ENCODE measurements at regions not wholly inside any gene's neighbourhood (a gene's known extent, or its start where the extent isn't known, plus 50 kb on each side); places are given as distances from the start of the nearest gene placed in this dataset.

DNA sequence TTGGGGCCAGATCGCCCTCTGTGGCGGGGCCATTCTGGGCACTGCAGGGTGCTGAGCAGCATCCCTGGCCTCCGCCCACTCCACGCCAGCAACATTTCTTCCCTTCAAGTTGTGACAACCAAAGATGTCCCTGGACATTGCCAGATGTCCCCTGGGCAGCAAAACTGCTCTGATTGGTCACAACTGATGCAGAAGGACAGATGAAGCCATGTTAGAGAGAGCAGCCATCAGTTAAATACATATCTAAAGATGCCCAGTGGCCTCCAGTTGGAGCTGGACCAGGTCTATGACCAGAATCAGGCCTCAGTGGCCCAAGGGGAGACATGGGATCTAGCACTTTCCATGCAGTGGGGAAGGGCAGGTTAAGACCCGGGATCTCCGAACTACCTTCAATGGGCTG lies 125.7 kb downstream of the PTPRS start:
- DNase-seq = no peak

DNA sequence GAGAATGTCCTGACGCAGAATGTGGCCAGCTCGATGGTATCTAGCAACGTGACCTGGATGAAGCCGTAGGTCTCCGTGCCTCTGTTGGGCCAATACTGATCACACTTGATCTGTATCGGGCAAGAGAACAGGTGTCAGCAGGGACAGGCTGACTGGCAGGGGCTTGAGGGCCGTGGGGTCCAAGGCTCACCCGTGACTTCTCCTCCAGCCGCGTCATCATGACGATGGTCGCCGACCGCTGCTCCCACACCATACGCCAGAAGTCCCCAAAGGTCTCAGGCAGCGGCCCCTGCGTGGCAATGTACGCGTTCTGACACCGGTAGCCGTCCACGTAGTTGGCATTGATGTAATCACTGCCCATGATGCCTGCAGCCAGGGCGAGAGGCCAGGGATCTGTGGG lies 126.2 kb downstream of the PTPRS start:
- DNase-seq = no peak

DNA sequence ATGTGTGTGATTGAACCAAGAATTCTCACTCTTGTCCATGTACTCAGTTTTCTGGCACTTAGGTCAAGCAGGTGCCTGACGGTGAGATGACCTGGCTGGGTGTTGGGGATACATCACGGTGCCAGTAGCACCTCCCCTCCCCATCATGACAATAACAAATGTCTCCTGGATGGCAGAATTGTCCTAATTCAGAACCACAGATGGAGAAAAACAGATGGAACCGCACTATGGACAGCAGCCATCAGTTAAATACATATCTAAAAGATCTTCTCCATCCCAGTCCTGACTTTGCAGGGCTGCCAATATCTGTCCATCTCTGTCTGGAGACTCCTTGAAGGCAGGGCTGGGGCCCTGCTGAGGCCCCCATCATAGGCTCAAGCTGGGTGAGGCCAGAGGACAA lies 126.9 kb downstream of the PTPRS start:
- no peak for DNase-seq

DNA sequence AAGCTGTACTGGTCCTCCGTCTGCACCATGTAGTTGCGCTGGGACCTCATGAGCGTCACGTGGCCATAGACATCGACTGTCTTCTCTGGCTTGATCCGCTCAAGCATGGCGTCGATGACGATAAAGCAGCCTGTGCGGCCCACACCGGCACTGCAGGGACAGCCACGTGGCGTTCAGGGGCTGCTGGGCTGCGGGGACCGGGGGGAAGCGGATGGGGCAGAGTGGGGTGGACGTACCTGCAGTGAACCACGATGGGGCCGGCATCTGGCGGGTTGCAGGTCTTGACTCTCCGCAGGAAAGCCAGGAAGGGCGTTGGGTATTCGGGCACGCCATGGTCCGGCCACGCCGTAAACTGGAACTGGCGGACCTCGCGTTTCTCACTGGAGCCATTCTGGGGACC lies 128.5 kb downstream of the PTPRS start:
- no peak for DNase-seq

DNA sequence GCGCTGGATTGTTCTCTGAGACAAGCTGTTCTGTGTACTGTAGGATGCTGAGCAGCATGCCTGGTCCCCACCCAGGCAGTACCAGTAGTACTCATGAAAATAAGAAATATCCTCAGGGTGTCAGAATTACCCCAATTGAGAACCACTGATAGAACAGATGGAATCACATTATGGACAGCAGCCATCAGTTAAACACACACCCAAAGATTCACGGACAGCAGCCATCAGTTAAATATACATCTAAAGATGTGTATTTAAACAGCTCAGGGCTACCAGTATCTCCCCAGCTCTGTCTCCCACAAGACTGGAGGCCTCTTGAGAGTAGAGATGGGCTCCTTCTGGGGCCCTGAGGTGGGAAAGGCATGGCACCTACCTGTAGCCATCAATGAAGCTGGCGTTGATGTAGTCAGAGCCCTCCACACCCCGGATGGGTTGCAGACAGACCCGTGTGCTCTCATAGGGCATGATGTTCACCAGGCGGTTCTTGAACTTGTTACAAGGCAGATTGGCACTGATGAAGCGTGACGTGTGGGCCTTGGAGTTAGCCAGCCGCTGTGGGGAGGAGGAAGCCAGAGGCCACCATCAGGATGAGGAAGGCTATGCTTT lies 129.3 kb downstream of the PTPRS start:
- DNase-seq = no peak

DNA sequence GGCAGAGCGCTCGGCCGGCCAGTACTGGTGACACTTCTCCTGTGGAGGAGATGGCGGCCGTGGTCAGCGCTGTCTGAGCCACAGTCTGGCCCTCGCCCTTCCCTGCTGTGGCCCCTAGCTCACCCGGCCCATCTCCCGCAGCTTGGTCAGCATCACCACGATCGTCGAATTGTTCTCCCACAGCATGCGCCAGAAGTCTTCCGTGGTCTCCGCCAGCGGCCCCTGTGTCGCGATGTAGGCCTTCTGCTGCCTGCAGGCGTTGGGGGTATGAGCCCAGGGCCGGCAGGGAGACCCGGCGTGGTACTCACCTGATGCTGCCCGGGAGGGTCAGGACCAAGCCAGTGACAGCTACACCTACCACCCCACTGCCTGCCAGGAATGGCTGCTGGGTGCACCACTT lies 130.1 kb downstream of the PTPRS start:
- DNase-seq = no peak

DNA sequence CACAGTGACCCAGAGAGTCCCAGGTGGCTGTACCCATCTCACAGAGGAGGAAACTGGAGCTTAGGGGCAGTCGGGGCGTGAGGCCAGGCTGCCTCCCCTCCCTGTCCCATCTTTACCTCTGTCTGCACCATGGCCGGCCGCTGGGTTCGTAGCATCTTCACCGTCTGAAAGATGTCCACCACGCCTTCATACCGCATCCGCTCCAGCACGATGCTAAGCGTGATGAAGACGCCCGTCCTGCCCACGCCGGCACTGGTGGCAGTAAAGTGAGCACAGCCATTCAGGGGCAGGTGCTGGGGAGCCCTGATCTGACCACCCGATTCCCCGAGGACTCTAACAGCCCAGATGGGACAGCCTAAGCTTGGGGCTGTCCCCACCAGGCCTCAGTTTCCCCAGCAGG lies 132.8 kb downstream of the PTPRS start:
- DNase-seq = no peak

DNA sequence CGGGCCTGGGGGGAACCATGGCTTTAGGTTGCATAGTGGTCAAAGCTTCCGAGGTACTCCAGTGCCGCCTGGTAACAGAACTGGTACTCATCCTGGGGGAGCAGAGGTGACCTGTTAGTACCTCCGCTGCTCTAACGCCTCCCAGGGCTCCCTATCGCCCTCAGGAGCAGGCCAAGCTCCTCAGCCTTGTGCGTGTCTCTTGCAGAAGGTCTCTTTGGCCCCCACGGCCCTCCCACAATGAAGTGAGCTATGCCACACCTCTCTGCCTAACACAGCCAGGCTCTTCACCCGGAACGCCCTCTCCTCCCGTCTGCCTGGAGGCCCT lies 133.9 kb downstream of the PTPRS start:
- DNase-seq = no peak

DNA sequence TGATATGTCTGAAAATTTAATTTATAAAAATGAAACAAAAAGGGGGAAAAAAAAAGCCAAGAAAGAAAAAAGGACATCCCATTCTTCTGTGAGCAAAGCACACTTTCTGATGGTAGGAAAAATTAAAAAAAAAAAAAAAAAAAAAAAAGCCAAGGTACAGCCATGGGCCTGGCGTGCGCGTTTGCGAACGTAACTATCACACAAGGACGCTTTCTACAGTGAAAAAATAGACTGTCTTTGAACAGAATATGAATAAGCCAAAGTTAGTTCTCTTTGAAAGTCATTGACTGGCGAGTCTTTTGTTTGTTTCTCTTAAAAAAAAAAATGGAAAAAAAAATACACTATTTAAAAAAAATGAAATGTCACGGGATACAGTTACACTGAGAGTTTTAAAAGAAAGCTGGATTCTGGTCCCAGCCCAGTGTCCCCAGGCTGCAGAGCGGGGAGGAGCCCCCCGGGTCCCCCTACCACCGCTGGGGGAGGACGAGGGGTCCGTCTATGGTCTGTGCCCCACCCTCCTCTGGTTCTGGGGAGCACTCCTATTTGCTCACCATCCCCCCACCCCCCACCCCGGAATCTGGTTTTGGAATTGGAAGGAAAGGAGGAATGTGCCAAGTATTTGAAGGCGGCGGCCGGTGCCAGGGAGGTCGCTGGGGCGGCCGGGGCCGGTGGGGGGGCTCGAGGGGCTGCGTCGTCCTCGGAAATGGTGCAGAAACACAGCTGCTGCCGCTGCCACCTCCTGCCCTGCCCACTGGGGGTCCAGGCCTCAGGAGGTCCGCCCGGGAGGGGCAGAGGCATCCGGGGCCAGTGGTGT lies 134.5 kb downstream of the PTPRS start:
- no peak for DNase-seq

DNA sequence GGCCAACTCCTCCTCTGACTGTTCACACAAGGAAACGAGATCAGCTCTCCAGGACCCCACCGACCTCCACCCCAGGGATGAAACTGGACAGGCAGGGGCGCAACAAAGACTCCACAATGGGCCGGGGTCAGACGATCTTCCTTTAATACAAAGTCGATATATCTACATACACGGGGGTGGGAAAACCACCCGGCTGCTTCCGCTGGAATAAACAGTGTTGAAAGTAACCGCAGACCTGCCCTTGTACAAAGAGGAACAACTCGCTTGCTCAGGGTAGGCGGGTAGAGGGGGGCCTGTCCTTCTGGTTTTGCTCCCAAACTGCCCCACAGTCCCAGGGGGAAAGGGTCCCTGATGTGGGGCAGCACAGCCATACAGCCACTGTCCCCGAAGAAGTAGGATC lies 135.2 kb downstream of the PTPRS start:
- DNase-seq = no peak

DNA sequence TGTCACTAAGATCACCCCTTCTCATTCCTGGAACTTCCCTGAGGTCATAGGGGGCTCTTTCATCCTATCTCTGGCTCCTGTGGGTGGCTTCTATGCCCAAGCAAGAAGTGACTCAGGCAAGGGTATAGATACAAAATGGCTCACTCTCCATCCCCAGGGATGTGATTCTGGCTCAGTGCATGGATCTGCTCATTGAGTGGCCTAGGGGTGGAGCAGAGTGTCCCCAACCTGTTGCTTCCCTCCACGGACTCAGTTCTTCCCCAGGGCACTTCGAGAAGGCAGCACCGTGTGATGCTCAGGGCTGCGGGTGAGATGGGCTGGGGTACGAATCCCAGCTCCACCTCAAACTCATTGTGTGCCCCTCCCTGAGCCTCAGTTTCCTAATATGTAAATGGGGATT lies 136.4 kb downstream of the PTPRS start:
- DNase-seq = no peak
